OCI-LY7 (cell line): ENCODE measurements at regions not wholly inside any gene's neighbourhood (a gene's known extent, or its start where the extent isn't known, plus 50 kb on each side); places are given as distances from the start of the nearest gene placed in this dataset.

Experiments used
- BruUV-seq: library from RNA; stranded (reverse); fragments of 400-500 nt; replicated peaks from 2 replicates; lab custom pipeline; 2021; lab: Mats Ljungman, UMichigan
- CTCF ChIA-PET: fragments of 300-600 bp; sonication (Branson Sonifier 250); formaldehyde crosslinking; loops from one replicate; lab custom pipeline; 2022; ENCODE audit warnings: antibody characterized with exemption; ENCODE audit not compliant: unreplicated experiment; lab: Charles Lee
- POLR2A ChIA-PET: fragments of 300-600 bp; sonication (Branson Sonifier 250); formaldehyde crosslinking; loops from one replicate; lab custom pipeline; 2022; ENCODE audit warnings: antibody characterized with exemption; lab: Charles Lee
- DNase-seq: peaks from one replicate; pipeline ENCODE4 v3.0.0-alpha.2; 2015; ENCODE audit warnings: low spot score
- H2AFZ ChIP-seq: fragments of 200-600 bp; sonication (generic), shearing (Covaris generic); 2 replicates; pipeline ENCODE4 v1.6.1; 2014; ENCODE audit warnings: mild to moderate bottlenecking, antibody characterized with exemption, low read length, moderate library complexity
- H3K27ac ChIP-seq: fragments of 200-600 bp; sonication (generic); 2 replicates; pipeline ENCODE4 v1.5.1; 2014; ENCODE audit warnings: mixed run types, low read depth, mild to moderate bottlenecking, moderate library complexity, low read length, inconsistent platforms; ENCODE audit not compliant: poor library complexity, severe bottlenecking
- H3K36me3 ChIP-seq: fragments of 200-600 bp; sonication (generic); 2 replicates; pipeline ENCODE4 v1.6.1; 2014; ENCODE audit warnings: mild to moderate bottlenecking, antibody characterized with exemption, low read length, moderate library complexity, mixed read lengths; ENCODE audit not compliant: insufficient read depth
- H3K4me1 ChIP-seq: fragments of 200-600 bp; sonication (generic); 2 replicates; pipeline ENCODE4 v1.5.1; 2014; ENCODE audit warnings: mild to moderate bottlenecking, low read length; ENCODE audit not compliant: insufficient read depth, poor library complexity, severe bottlenecking
- H3K4me2 ChIP-seq: fragments of 200-600 bp; sonication (generic); 2 replicates; pipeline ENCODE4 v1.6.1; 2014; ENCODE audit warnings: mild to moderate bottlenecking, low read length
- H3K4me3 ChIP-seq: fragments of 200-600 bp; sonication (generic); 2 replicates; pipeline ENCODE4 v1.5.1; 2014; ENCODE audit warnings: mild to moderate bottlenecking, low read depth, low read length; ENCODE audit not compliant: poor library complexity, severe bottlenecking
- H3K79me2 ChIP-seq: fragments of 200-600 bp; sonication (generic); 2 replicates; pipeline ENCODE4 v1.6.1; 2016; ENCODE audit warnings: low read depth, mild to moderate bottlenecking, low read length, moderate library complexity, mixed read lengths; ENCODE audit not compliant: insufficient read depth
- H3K9me2 ChIP-seq: fragments of 200-600 bp; sonication (generic); 2 replicates; pipeline ENCODE4 v1.6.1; 2016; ENCODE audit warnings: mild to moderate bottlenecking, low read length, mixed read lengths; ENCODE audit not compliant: insufficient read depth
- H3K9me3 ChIP-seq: fragments of 200-600 bp; sonication (generic); 2 replicates; pipeline ENCODE4 v1.6.1; 2014; ENCODE audit warnings: mild to moderate bottlenecking, mixed run types, low read length, mixed read lengths
- H4K20me1 ChIP-seq: fragments of 200-600 bp; sonication (generic); 2 replicates; pipeline ENCODE4 v1.6.1; 2014; ENCODE audit warnings: mild to moderate bottlenecking, antibody characterized with exemption, low read length, moderate library complexity, mixed read lengths; ENCODE audit not compliant: insufficient read depth
- EZH2phosphoT487 ChIP-seq: fragments of 200-600 bp; sonication (generic); IDR thresholded peaks from 2 replicates; pipeline ENCODE4 v1.6.1; 2018; ENCODE audit warnings: low read depth, borderline replicate concordance, mild to moderate bottlenecking, mixed run types, antibody characterized with exemption, low read length, moderate library complexity, mixed read lengths
- intact Hi-C: fragments of 100-400 bp; cut with micrococcal nuclease; formaldehyde crosslinking; loops from one replicate; pipeline ENCODE4 v1.10.0; 2022; ENCODE audit not compliant: unreplicated experiment
- TF ChIP-seq, protein P1 (sequence below): fragments of 200-600 bp; sonication (generic); conservative IDR thresholded peaks from 2 replicates; pipeline ENCODE4 v1.5.1; 2014; ENCODE audit warnings: mild to moderate bottlenecking, antibody characterized with exemption, low read length, moderate library complexity, mixed read lengths

DNA sequence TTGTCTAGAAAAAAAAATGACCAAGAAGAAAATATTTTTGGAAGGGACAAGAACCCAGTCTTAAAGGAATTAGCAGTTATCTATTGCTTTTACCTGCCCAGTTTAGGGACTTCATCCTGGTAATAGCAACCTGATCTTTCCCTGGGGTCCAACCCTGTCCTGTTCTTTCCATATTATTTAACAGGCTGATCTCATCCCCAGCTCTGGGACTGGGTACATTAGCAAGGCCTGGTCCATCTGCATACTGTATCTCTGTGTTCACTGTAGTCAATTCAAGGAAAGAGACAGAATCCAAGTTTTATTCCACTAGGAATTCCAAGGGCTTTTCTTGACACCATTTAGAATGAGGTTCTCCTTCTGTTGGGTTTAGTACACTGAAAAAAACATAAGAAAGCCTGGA, 191.7 kb upstream of the GADL1 start:
- POLR2A ChIA-PET = no interaction called here

DNA sequence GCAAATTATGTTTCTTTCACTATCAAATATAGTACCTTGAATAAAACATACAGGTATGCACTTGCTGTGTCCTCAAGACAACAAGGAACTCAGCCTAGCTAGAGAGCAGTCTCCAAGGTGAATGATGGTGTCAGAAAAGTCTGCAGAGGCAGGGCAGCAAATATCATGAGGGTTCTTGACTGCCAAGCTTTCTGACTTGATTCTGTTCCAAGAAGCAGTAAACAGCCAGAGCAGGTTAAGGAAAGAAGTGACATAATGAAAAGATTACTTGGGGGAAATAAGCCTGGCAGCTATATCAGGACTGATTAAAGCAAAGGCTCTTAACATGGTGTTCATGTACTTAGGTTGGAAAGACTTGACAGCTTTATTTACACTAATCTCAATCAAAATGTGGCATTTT, 192.2 kb upstream of the GADL1 start:
- Histone ChIP-seq H3K79me2 (no peaks in the 10 kb centered on the region), H3K9me3 (no peaks in the 10 kb centered on the region), H3K27ac (no peak overlapping the region), H3K4me2 (no peak overlapping the region), H3K4me3 (no peak overlapping the region), H4K20me1 (no peaks in the 10 kb centered on the region), H3K9me2 (no peaks in the 10 kb centered on the region), H3K36me3 (no peaks in the 10 kb centered on the region), H2AFZ (no peak overlapping the region), H3K4me1 (no peaks in the 10 kb centered on the region)
- POLR2A ChIA-PET = no interaction called here
- BruUV-seq = no TSS peak
- DNase-seq = no peak
- TF ChIP-seq EZH2phosphoT487 = no peak
- intact Hi-C loops = no loop called here
- CTCF ChIA-PET = no interaction called here

More for the DNA sequence above, 191.7 kb upstream of the GADL1 start:
- Histone ChIP-seq H3K79me2 (no peaks in the 10 kb centered on the region), H3K27ac (no peak overlapping the region), H3K4me2 (no peak overlapping the region), H2AFZ (no peak overlapping the region), H3K9me2 (no peaks in the 10 kb centered on the region), H3K9me3 (no peaks in the 10 kb centered on the region), H3K4me3 (no peak overlapping the region), H3K4me1 (no peaks in the 10 kb centered on the region), H4K20me1 (no peaks in the 10 kb centered on the region), H3K36me3 (no peaks in the 10 kb centered on the region)
- no TSS peak for BruUV-seq
- no peak for DNase-seq
- intact Hi-C loops = no loop called here
- no peak for TF ChIP-seq EZH2phosphoT487
- TF ChIP-seq, protein P1, sequence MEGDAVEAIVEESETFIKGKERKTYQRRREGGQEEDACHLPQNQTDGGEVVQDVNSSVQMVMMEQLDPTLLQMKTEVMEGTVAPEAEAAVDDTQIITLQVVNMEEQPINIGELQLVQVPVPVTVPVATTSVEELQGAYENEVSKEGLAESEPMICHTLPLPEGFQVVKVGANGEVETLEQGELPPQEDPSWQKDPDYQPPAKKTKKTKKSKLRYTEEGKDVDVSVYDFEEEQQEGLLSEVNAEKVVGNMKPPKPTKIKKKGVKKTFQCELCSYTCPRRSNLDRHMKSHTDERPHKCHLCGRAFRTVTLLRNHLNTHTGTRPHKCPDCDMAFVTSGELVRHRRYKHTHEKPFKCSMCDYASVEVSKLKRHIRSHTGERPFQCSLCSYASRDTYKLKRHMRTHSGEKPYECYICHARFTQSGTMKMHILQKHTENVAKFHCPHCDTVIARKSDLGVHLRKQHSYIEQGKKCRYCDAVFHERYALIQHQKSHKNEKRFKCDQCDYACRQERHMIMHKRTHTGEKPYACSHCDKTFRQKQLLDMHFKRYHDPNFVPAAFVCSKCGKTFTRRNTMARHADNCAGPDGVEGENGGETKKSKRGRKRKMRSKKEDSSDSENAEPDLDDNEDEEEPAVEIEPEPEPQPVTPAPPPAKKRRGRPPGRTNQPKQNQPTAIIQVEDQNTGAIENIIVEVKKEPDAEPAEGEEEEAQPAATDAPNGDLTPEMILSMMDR = no peak
- CTCF ChIA-PET = no interaction called here

DNA sequence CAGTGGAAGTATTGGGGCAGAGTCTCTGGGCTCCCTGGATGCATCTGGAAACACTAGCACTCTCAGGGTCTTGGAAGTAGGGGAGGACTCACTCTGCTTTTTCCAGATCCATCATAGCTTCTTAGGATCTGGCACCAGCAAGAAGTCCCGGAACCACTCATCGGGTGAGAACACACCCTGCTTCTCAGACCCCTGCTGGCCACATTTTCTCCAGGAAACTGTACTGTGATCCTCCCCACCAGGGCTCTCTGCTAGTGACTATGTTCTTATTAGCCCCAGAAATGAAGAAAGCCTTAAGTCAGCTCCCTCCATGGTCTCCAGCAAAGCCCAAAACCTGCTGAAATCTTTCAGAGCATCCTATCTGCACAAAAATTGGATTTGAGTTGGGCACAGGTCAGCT, 197.3 kb upstream of the GADL1 start:
- CTCF ChIA-PET = no interaction called here

More for the DNA sequence above, 197.3 kb upstream of the GADL1 start:
- Histone ChIP-seq H3K27ac (no peak overlapping the region), H3K79me2 (no peaks in the 10 kb centered on the region), H3K9me3 (no peaks in the 10 kb centered on the region), H3K4me2 (no peak overlapping the region), H2AFZ (no peak overlapping the region), H3K36me3 (no peaks in the 10 kb centered on the region), H3K4me3 (no peak overlapping the region), H4K20me1 (no peaks in the 10 kb centered on the region), H3K9me2 (no peaks in the 10 kb centered on the region; the same call in 1 of the 2 replicates), H3K4me1 (no peaks in the 10 kb centered on the region)
- intact Hi-C loops = no loop called here
- BruUV-seq = no TSS peak
- POLR2A ChIA-PET = no interaction called here
- no peak for TF ChIP-seq EZH2phosphoT487
- TF ChIP-seq, protein P1 = no peak
- DNase-seq = no peak
